A549 (cell line): ENCODE measurements at regions not wholly inside any gene's neighbourhood (a gene's known extent, or its start where the extent isn't known, plus 50 kb on each side); places are given as distances from the start of the nearest gene placed in this dataset.
A peak's percentile ranks its signal among the peaks of the same experiment; 100 is the strongest.

Experiments used
- ATOH8 ChIP-seq: fragments of 250-450 bp; sonication (Bioruptor Pico); IDR thresholded peaks from 2 replicates; pipeline ENCODE4 v1.5.0; 2020; ENCODE audit warnings: low read depth, mild to moderate bottlenecking, moderate library complexity
- BCL3 ChIP-seq: fragments of >200 bp; sonication (Bioruptor Twin); formaldehyde crosslinking; IDR thresholded peaks from 3 replicates; pipeline ENCODE4 v1.6.1; 2016
- CBX2 ChIP-seq: fragments of 200-600 bp; sonication (generic); IDR thresholded peaks from 2 replicates; pipeline ENCODE4 v1.6.1; 2016; ENCODE audit warnings: low read depth, mild to moderate bottlenecking, borderline replicate concordance
- CBX8 ChIP-seq: fragments of 200-600 bp; sonication (generic); IDR thresholded peaks from 2 replicates; pipeline ENCODE4 v1.6.1; 2016
- CHD2 ChIP-seq: fragments of 150-350 bp; IDR thresholded peaks from 2 replicates; pipeline ENCODE4 v1.6.1; 2014; ENCODE audit warnings: low read length; ENCODE audit not compliant: partially characterized antibody
- CHD4 ChIP-seq: fragments of 200-600 bp; sonication (generic); IDR thresholded peaks from 2 replicates; pipeline ENCODE4 v1.6.1; 2016; ENCODE audit warnings: antibody characterized with exemption, mild to moderate bottlenecking, borderline replicate concordance
- ELK1 ChIP-seq: fragments of 150-350 bp; IDR thresholded peaks from 2 replicates; pipeline ENCODE4 v1.6.1; 2014; ENCODE audit warnings: low read depth, mild to moderate bottlenecking, low read length
- GATA3 ChIP-seq: IDR thresholded peaks from 2 replicates; pipeline ENCODE4 v1.6.1; 2012; ENCODE audit warnings: borderline replicate concordance
- HDAC2 ChIP-seq: fragments of 200-600 bp; sonication (generic); IDR thresholded peaks from 2 replicates; pipeline ENCODE4 v1.6.1; 2016
- HES2 ChIP-seq: fragments of >200 bp; sonication (Bioruptor Twin); formaldehyde crosslinking; IDR thresholded peaks from 2 replicates; pipeline ENCODE4 v1.6.1; 2016
- HMGXB4 ChIP-seq: fragments of 250-450 bp; sonication (Bioruptor Pico); IDR thresholded peaks from 2 replicates; pipeline ENCODE4 v1.5.0; 2021; ENCODE audit warnings: mild to moderate bottlenecking, moderate library complexity, borderline replicate concordance
- HOXB5 ChIP-seq: fragments of 250-450 bp; sonication (Bioruptor Pico); IDR thresholded peaks from 2 replicates; pipeline ENCODE4 v1.5.0; 2020; ENCODE audit warnings: mild to moderate bottlenecking, moderate library complexity
- JUNB ChIP-seq: fragments of >200 bp; sonication (Bioruptor Twin); formaldehyde crosslinking; IDR thresholded peaks from 2 replicates; pipeline ENCODE4 v1.6.1; 2016
- KDM1A ChIP-seq: fragments of 200-600 bp; sonication (generic); IDR thresholded peaks from 2 replicates; pipeline ENCODE4 v1.6.1; 2016; ENCODE audit warnings: low read depth, mild to moderate bottlenecking
- KDM5A ChIP-seq: fragments of 200-600 bp; sonication (generic); IDR thresholded peaks from 2 replicates; pipeline ENCODE4 v1.6.1; 2016; ENCODE audit warnings: antibody characterized with exemption, mild to moderate bottlenecking
- MAZ ChIP-seq: fragments of 150-350 bp; IDR thresholded peaks from 2 replicates; pipeline ENCODE4 v1.6.1; 2014; ENCODE audit warnings: antibody characterized with exemption, low read depth, low read length, borderline replicate concordance
- MYC ChIP-seq: IDR thresholded peaks from 2 replicates; pipeline ENCODE4 v1.6.1; 2012; ENCODE audit warnings: mild to moderate bottlenecking, inconsistent platforms, low read length, improper control_type of control experiment, borderline replicate concordance
- NFE2L2 ChIP-seq: fragments of 150-350 bp; conservative IDR thresholded peaks from 2 replicates; pipeline ENCODE4 v1.6.1; 2014; ENCODE audit warnings: low read length
- NPAS2 ChIP-seq: fragments of 250-450 bp; sonication (Bioruptor Pico); IDR thresholded peaks from 2 replicates; pipeline ENCODE4 v1.8.0; 2022; ENCODE audit warnings: mild to moderate bottlenecking, moderate library complexity, borderline replicate concordance
- PBX3 ChIP-seq: IDR thresholded peaks from 2 replicates; pipeline ENCODE4 v1.6.1; 2012
- PHF8 ChIP-seq: fragments of 200-600 bp; sonication (generic); IDR thresholded peaks from 2 replicates; pipeline ENCODE4 v1.6.1; 2016; ENCODE audit warnings: low read depth, mild to moderate bottlenecking, antibody characterized with exemption, moderate library complexity, borderline replicate concordance
- POLR2A ChIP-seq: IDR thresholded peaks from 2 replicates; pipeline ENCODE4 v1.6.1; 2012; ENCODE audit warnings: mild to moderate bottlenecking, low read length
- POLR2AphosphoS2 ChIP-seq: conservative IDR thresholded peaks from 2 replicates; pipeline ENCODE4 v1.6.1; 2012; ENCODE audit warnings: low read length, improper control_type of control experiment, inconsistent platforms
- RCOR1 ChIP-seq: fragments of 150-350 bp; IDR thresholded peaks from 2 replicates; pipeline ENCODE4 v1.6.1; 2014; ENCODE audit warnings: antibody characterized with exemption, low read length, low read depth
- RFX5 ChIP-seq: fragments of 450-650 bp; IDR thresholded peaks from 2 replicates; pipeline ENCODE4 v1.7.1; 2014; ENCODE audit warnings: antibody characterized with exemption, mild to moderate bottlenecking, moderate library complexity
- RNF2 ChIP-seq: fragments of 200-600 bp; sonication (generic); IDR thresholded peaks from 2 replicates; pipeline ENCODE4 v1.6.1; 2016; ENCODE audit warnings: low read depth, mild to moderate bottlenecking, antibody characterized with exemption, moderate library complexity, borderline replicate concordance
- SREBF2 ChIP-seq: fragments of 450-650 bp; IDR thresholded peaks from 2 replicates; pipeline ENCODE4 v1.6.1; 2014; ENCODE audit warnings: mild to moderate bottlenecking, moderate library complexity
- TFCP2L1 ChIP-seq: fragments of 250-450 bp; sonication (Bioruptor Pico); IDR thresholded peaks from 2 replicates; pipeline ENCODE4 v1.5.0; 2021; ENCODE audit warnings: mild to moderate bottlenecking
- USF2 ChIP-seq: fragments of 450-650 bp; IDR thresholded peaks from 2 replicates; pipeline ENCODE4 v1.6.1; 2014; ENCODE audit warnings: antibody characterized with exemption
- ZC3H11A ChIP-seq: fragments of 450-650 bp; IDR thresholded peaks from 2 replicates; pipeline ENCODE4 v1.6.1; 2014; ENCODE audit warnings: antibody characterized with exemption, mild to moderate bottlenecking
- ZSCAN20 ChIP-seq: fragments of 250-450 bp; sonication (Bioruptor Pico); IDR thresholded peaks from 2 replicates; pipeline ENCODE4 v1.8.0; 2022; ENCODE audit warnings: mild to moderate bottlenecking, moderate library complexity

GRCh38 chr2:207394812-207395534 lies 134.8 kb upstream of the CREB1 start (continued):
- peak; percentile 8 for TF ChIP-seq CHD2
- no peak for TF ChIP-seq NFE2L2
- no peak for TF ChIP-seq HDAC2
- no peak for TF ChIP-seq TFCP2L1 (CRISPR knock-in tag)
- no peak for TF ChIP-seq HMGXB4 (CRISPR knock-in tag)
- TF ChIP-seq MYC, result no peak
- no peak for TF ChIP-seq KDM5A
- no peak for TF ChIP-seq NPAS2
- no peak for TF ChIP-seq PBX3
- TF ChIP-seq MAZ, result no peak
- TF ChIP-seq RCOR1, result no peak
- no peak for TF ChIP-seq POLR2AphosphoS2
- TF ChIP-seq BCL3, result peak; percentile 56; the same call in 2 of the 3 replicates
- TF ChIP-seq POLR2A, result no peak
- no peak for TF ChIP-seq RFX5
- peak; percentile 92 for TF ChIP-seq GATA3
- no peak for TF ChIP-seq RNF2
- TF ChIP-seq ELK1, result no peak
- TF ChIP-seq SREBF2, result no peak
- peak; percentile 99 for TF ChIP-seq JUNB
- no peak for TF ChIP-seq CBX8
- TF ChIP-seq PHF8, result no peak
- no peak for TF ChIP-seq HOXB5 (CRISPR knock-in tag)
- 0 out of 2 replicates have a peak, but pooled peaks have one; percentile 13 for TF ChIP-seq USF2
- no peak for TF ChIP-seq ZC3H11A
- no peak for TF ChIP-seq CBX2
- no peak for TF ChIP-seq KDM1A
- TF ChIP-seq ZSCAN20 (CRISPR knock-in tag), result no peak
- peak; percentile 52; the same call in 1 of the 2 replicates for TF ChIP-seq HES2
- no peak for TF ChIP-seq CHD4
- peak; percentile 56; the same call in 1 of the 2 replicates for TF ChIP-seq ATOH8 (CRISPR knock-in tag)
